ENCODE measurements at regions not wholly inside any gene's neighbourhood (a gene's known extent, or its start where the extent isn't known, plus 50 kb on each side); places are given as distances from the start of the nearest gene placed in this dataset.

DNA sequence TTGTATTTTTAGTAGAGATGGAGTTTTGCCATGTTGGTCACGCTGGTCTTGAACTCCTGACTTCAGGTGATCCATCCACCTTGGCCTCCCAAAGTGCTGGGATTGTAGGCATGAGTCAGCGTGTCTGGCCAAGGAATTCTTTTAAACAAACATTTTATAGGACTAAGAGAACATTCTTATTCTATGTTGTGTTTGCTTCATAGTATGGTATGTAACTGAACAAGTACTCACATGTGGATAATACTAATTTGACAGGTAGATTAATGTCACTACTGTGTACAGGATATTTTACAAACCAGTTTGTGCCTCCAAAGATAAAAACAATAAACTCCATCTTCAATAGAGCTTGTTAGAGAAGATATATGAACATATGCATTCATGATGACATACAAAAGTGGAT, 1353.4 kb downstream of the PCDH7 start:
- TF ChIP-seq, protein P1, sequence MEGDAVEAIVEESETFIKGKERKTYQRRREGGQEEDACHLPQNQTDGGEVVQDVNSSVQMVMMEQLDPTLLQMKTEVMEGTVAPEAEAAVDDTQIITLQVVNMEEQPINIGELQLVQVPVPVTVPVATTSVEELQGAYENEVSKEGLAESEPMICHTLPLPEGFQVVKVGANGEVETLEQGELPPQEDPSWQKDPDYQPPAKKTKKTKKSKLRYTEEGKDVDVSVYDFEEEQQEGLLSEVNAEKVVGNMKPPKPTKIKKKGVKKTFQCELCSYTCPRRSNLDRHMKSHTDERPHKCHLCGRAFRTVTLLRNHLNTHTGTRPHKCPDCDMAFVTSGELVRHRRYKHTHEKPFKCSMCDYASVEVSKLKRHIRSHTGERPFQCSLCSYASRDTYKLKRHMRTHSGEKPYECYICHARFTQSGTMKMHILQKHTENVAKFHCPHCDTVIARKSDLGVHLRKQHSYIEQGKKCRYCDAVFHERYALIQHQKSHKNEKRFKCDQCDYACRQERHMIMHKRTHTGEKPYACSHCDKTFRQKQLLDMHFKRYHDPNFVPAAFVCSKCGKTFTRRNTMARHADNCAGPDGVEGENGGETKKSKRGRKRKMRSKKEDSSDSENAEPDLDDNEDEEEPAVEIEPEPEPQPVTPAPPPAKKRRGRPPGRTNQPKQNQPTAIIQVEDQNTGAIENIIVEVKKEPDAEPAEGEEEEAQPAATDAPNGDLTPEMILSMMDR (IDR thresholded peaks at IDR 0.05) = no peak
- TF ChIP-seq EZH2phosphoT487 (IDR thresholded peaks at IDR 0.05) = no peak
- no peak for TF ChIP-seq EZH2 (IDR thresholded peaks at IDR 0.05)

Data from neural progenitor cell (in vitro differentiated cells).